GM12892 (cell line): ENCODE measurements at regions not wholly inside any gene's neighbourhood (a gene's known extent, or its start where the extent isn't known, plus 50 kb on each side); places are given as distances from the start of the nearest gene placed in this dataset.

ENCODE experiments used
- POLR2A ChIP-seq: IDR thresholded peaks from 2 replicates; pipeline ENCODE4 v1.6.1; 2011; ENCODE audit warnings: low read depth, low read length, control low read depth
- POLR2AphosphoS5 ChIP-seq: IDR thresholded peaks from 2 replicates; pipeline ENCODE4 v1.6.1; 2011; ENCODE audit warnings: low read depth, low read length, control low read depth
- TAF1 ChIP-seq: IDR thresholded peaks from 2 replicates; pipeline ENCODE4 v1.6.1; 2011; ENCODE audit warnings: low read depth, mild to moderate bottlenecking, control low read depth, low read length, borderline replicate concordance

- TF ChIP-seq TAF1: no peak
- no peak for TF ChIP-seq POLR2AphosphoS5
- TF ChIP-seq POLR2A: no peak
Measured at GRCh38 chr2:217666338-217666737, 336.5 kb downstream of the TNS1 start.
